KMS-11 (cell line): ENCODE measurements at regions not wholly inside any gene's neighbourhood (a gene's known extent, or its start where the extent isn't known, plus 50 kb on each side); places are given as distances from the start of the nearest gene placed in this dataset.

ENCODE experiments used
- H2AFZ ChIP-seq: fragments of 200-600 bp; sonication (generic); 2 replicates; pipeline ENCODE4 v1.6.1; 2016; ENCODE audit warnings: antibody characterized with exemption, mixed run types, low read depth
- H3K27ac ChIP-seq: fragments of 200-600 bp; sonication (generic); 2 replicates; pipeline ENCODE4 v1.6.1; 2016; ENCODE audit warnings: mild to moderate bottlenecking, mixed run types
- H3K27me3 ChIP-seq: fragments of 200-600 bp; sonication (generic); 2 replicates; pipeline ENCODE4 v1.6.1; 2017; ENCODE audit warnings: mild to moderate bottlenecking, low read depth, mixed run types, moderate library complexity; ENCODE audit not compliant: insufficient read depth
- H3K36me3 ChIP-seq: fragments of 200-600 bp; sonication (generic); 2 replicates; pipeline ENCODE4 v1.6.1; 2017; ENCODE audit warnings: mild to moderate bottlenecking, mixed run types; ENCODE audit not compliant: insufficient read depth
- H3K4me1 ChIP-seq: fragments of 200-600 bp; sonication (generic); 2 replicates; pipeline ENCODE4 v1.6.1; 2016; ENCODE audit warnings: mild to moderate bottlenecking, low read depth, mixed run types; ENCODE audit not compliant: poor library complexity, severe bottlenecking
- H3K4me2 ChIP-seq: fragments of 200-600 bp; sonication (generic); 2 replicates; pipeline ENCODE4 v1.7.0; 2016; ENCODE audit warnings: mild to moderate bottlenecking, mixed run types
- H3K4me3 ChIP-seq: fragments of 200-600 bp; sonication (generic); IDR thresholded peaks from 2 replicates; pipeline ENCODE4 v1.6.1; 2017; ENCODE audit warnings: low read depth, low read length, mixed read lengths; ENCODE audit not compliant: insufficient read depth
- H3K79me2 ChIP-seq: fragments of 200-600 bp; sonication (generic); 2 replicates; pipeline ENCODE4 v1.6.1; 2016; ENCODE audit warnings: low read depth, mixed run types; ENCODE audit not compliant: insufficient read depth
- H3K9ac ChIP-seq: fragments of 200-600 bp; sonication (generic); 2 replicates; pipeline ENCODE4 v1.6.1; 2016; ENCODE audit warnings: mild to moderate bottlenecking, mixed run types
- H4K20me1 ChIP-seq: fragments of 200-600 bp; sonication (generic); 2 replicates; pipeline ENCODE4 v1.6.1; 2016; ENCODE audit warnings: mild to moderate bottlenecking, mixed run types; ENCODE audit not compliant: insufficient read depth
- CTCF ChIP-seq: fragments of 200-600 bp; sonication (generic); conservative IDR thresholded peaks from 2 replicates; pipeline ENCODE4 v1.6.1; 2017; ENCODE audit warnings: low read depth, mild to moderate bottlenecking, antibody characterized with exemption, low read length, moderate library complexity, mixed read lengths

GRCh38 chr7:115678086-115678982 lies 352.2 kb downstream of the TFEC start:
- no peaks in the 10 kb centered on the region for H3K79me2 ChIP-seq
- H4K20me1 ChIP-seq = no peaks in the 10 kb centered on the region
- no peak overlapping the region for H3K4me3 ChIP-seq
- H3K36me3 ChIP-seq = no peaks in the 10 kb centered on the region
- H3K9ac ChIP-seq = no peak overlapping the region
- no peak for TF ChIP-seq CTCF
- no peaks in the 10 kb centered on the region for H3K4me1 ChIP-seq
- no peak overlapping the region for H3K4me2 ChIP-seq
- no peaks in the 10 kb centered on the region for H3K27me3 ChIP-seq
- no peak overlapping the region for H3K27ac ChIP-seq
- no peak overlapping the region for H2AFZ ChIP-seq

- H3K27ac ChIP-seq = no peak overlapping the region
- no peak overlapping the region for H2AFZ ChIP-seq
- H3K9ac ChIP-seq = no peak overlapping the region
- H3K79me2 ChIP-seq = no peaks in the 10 kb centered on the region
- H3K4me2 ChIP-seq = no peak overlapping the region
- H3K36me3 ChIP-seq = no peaks in the 10 kb centered on the region
- no peaks in the 10 kb centered on the region for H3K4me1 ChIP-seq
- H4K20me1 ChIP-seq = no peaks in the 10 kb centered on the region
- TF ChIP-seq CTCF = no peak
- no peak overlapping the region for H3K4me3 ChIP-seq
- no peaks in the 10 kb centered on the region for H3K27me3 ChIP-seq
These were observed 353.9 kb downstream of the TFEC start for GRCh38 chr7:115676707-115677106.

- Histone ChIP-seq H4K20me1 (no peaks in the 10 kb centered on the region), H3K36me3 (no peaks in the 10 kb centered on the region), H3K4me1 (no peaks in the 10 kb centered on the region), H3K9ac (no peak overlapping the region), H3K27me3 (no peaks in the 10 kb centered on the region), H3K79me2 (no peaks in the 10 kb centered on the region), H2AFZ (no peak overlapping the region), H3K4me2 (no peak overlapping the region), H3K27ac (no peak overlapping the region), H3K4me3 (no peak overlapping the region)
- TF ChIP-seq CTCF = no peak
These were observed 354.5 kb downstream of the TFEC start for GRCh38 chr7:115676080-115676479.

GRCh38 chr7:115674467-115675024 lies 356.0 kb downstream of the TFEC start:
- no peaks in the 10 kb centered on the region for H3K36me3 ChIP-seq
- no peak overlapping the region for H3K4me2 ChIP-seq
- H3K4me1 ChIP-seq = no peaks in the 10 kb centered on the region
- H3K27me3 ChIP-seq = no peaks in the 10 kb centered on the region
- H2AFZ ChIP-seq = no peak overlapping the region
- no peak overlapping the region for H3K27ac ChIP-seq
- H3K4me3 ChIP-seq = no peak overlapping the region
- no peaks in the 10 kb centered on the region for H4K20me1 ChIP-seq
- H3K9ac ChIP-seq = no peak overlapping the region
- H3K79me2 ChIP-seq = no peaks in the 10 kb centered on the region
- TF ChIP-seq CTCF = no peak
